BJ (cell line): ENCODE measurements at regions not wholly inside any gene's neighbourhood (a gene's known extent, or its start where the extent isn't known, plus 50 kb on each side); places are given as distances from the start of the nearest gene placed in this dataset.

ENCODE experiments used
- CTCF ChIA-PET: fragments of 350-600 bp; formaldehyde crosslinking; extraction: SDS; loops from one replicate; lab custom pipeline; 2021; ENCODE audit warnings: antibody characterized with exemption, inconsistent platforms; lab: Yijun Ruan, JAX
- POLR2A ChIA-PET: fragments of 300-600 bp; sonication (Branson Sonifier 250); formaldehyde crosslinking; extraction: SDS; loops from one replicate; lab custom pipeline; 2021; ENCODE audit warnings: antibody characterized with exemption; lab: Charles Lee
- DNase-seq: peaks from one replicate; pipeline ENCODE4 v3.0.0-alpha.2; 2011; ENCODE audit warnings: low read depth
- H3K27me3 ChIP-seq: 2 replicates; pipeline ENCODE4 v1.6.0; 2011; ENCODE audit warnings: low read length; ENCODE audit not compliant: control insufficient read depth, insufficient read depth
- H3K36me3 ChIP-seq: 2 replicates; pipeline ENCODE4 v1.5.1; 2011; ENCODE audit warnings: low read length; ENCODE audit not compliant: control insufficient read depth, insufficient read depth
- H3K4me3 ChIP-seq: 2 replicates; pipeline ENCODE4 v1.5.1; 2011; ENCODE audit warnings: low read depth, mild to moderate bottlenecking, control low read depth, low read length
- CTCF ChIP-seq: IDR thresholded peaks from 2 replicates; pipeline ENCODE4 v1.5.1; 2011; ENCODE audit warnings: low read depth, mild to moderate bottlenecking, control low read depth, inconsistent platforms, low read length, moderate library complexity; ENCODE audit not compliant: insufficient read depth

GRCh38 chr1:221796700-221797099 is 54.8 kb upstream of the DUSP10 start:
- POLR2A ChIA-PET, result no interaction called here
- CTCF ChIA-PET, result interaction anchor here (0.8 kb wide), 1 partner anchor 12 kb away, joined by 3 read pairs; no protein-coding TSS in a partner anchor
- Histone ChIP-seq H3K27me3 (no peaks in the 10 kb centered on the region), H3K4me3 (no peak overlapping the region), H3K36me3 (no peaks in the 10 kb centered on the region)
- TF ChIP-seq CTCF, result no peak
- DNase-seq, result no peak

GRCh38 chr1:221795380-221795779 is 53.5 kb upstream of the DUSP10 start:
- Histone ChIP-seq H3K36me3 (no peaks in the 10 kb centered on the region), H3K4me3 (no peak overlapping the region), H3K27me3 (no peaks in the 10 kb centered on the region)
- DNase-seq, result no peak
- no peak for TF ChIP-seq CTCF
- POLR2A ChIA-PET, result no interaction called here
- CTCF ChIA-PET, result no interaction called here

- ChIA-PET POLR2A (interaction anchor here (0.6 kb wide), 1 partner anchor 9 kb away, joined by 7 read pairs; no protein-coding TSS in a partner anchor), CTCF (no interaction called here)
- TF ChIP-seq CTCF, result no peak
- Histone ChIP-seq H3K4me3 (no peak overlapping the region), H3K36me3 (no peaks in the 10 kb centered on the region), H3K27me3 (no peaks in the 10 kb centered on the region)
- no peak for DNase-seq
These were observed 53.0 kb upstream of the DUSP10 start for GRCh38 chr1:221794935-221795334.

- H3K36me3 ChIP-seq, result no peaks in the 10 kb centered on the region
- ChIA-PET POLR2A (no interaction called here), CTCF (no interaction called here)
- H3K27me3 ChIP-seq, result no peaks in the 10 kb centered on the region
- no peak overlapping the region for H3K4me3 ChIP-seq
- TF ChIP-seq CTCF, result no peak
- DNase-seq, result no peak
These were observed 52.3 kb upstream of the DUSP10 start for GRCh38 chr1:221794079-221794670.

GRCh38 chr1:221793439-221794078 is 51.7 kb upstream of the DUSP10 start:
- ChIA-PET CTCF (no interaction called here), POLR2A (no interaction called here)
- TF ChIP-seq CTCF, result no peak
- Histone ChIP-seq H3K4me3 (no peak overlapping the region), H3K27me3 (no peaks in the 10 kb centered on the region), H3K36me3 (no peaks in the 10 kb centered on the region)
- no peak for DNase-seq
